ENCODE measurements at regions not wholly inside any gene's neighbourhood (a gene's known extent, or its start where the extent isn't known, plus 50 kb on each side); places are given as distances from the start of the nearest gene placed in this dataset.
"Not testable (repeated sequence)": the region's sequence is repeated elsewhere in the genome, so short reads cannot be mapped to it uniquely, and the experiment has no call there.

- DNase-seq (ENCODE audit: low read depth in 2 of 2) = no peak
Observed at GRCh38 chr3:17840651-17841050, 98.2 kb upstream of the TBC1D5 start.

DNA sequence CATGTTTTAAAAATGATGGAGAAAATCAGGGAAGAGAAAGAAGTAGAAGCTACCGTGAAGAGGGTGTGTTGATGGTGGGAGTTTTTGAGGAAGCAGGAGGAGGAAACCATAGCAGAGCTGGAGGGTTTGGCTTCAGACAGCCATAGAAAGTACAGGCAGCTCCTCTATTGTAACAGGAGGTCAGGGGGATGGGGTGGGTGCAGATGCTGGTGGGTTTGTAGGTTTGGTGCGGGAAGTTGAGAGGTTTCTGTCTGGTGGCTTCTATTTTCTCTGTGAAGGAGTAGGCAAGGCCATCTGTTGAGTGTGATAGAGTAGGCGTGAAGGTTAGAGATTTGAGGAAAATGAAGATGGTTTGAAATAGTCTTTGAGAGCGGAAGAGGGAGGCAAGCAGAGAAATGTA is 97.7 kb upstream of the TBC1D5 start:
- DNase-seq (ENCODE audit: low read depth in 2 of 2) = no peak

GRCh38 chr3:17836919-17837318 is 94.5 kb upstream of the TBC1D5 start:
- DNase-seq (ENCODE audit: low read depth in 2 of 2) = no peak

GRCh38 chr3:17836092-17836491 is 93.7 kb upstream of the TBC1D5 start:
- DNase-seq (ENCODE audit: low read depth in 2 of 2) = no peak

DNA sequence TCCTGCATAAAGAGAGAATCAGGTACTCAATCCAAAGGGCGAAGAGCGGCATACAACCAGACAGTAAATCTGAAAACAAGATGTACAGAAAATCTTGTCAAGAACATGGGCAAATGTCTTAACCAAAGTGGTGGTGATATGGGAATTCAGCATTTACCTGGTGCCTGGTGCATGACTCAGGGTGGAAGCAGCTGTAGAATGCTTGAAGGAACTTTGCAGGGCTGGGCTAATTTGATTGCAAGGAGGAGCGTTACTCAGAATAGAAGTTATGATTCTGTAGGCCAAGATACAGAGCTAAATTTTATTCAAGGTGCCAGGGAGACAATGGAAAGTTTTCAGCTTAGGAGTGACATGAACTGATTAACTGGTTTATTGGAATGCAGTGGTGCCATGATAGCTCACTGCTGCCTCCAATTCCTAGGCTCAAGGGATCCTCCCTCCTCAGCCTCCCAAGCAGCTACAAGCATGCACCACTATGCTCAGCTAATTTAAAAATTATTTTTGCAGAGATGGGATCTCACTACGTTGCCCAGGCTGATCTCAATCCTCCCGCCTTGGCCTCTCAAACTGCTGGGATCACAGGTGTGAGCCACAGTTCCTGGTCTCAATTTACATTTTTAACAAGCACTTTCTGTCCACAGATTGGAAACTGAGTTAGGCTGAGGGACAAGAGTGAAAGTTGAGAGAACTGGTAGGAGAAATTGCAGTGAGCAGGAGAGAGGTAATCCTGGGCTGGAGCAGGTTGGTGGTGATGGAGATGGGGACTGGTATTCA is 91.5 kb upstream of the TBC1D5 start:
- no peak for DNase-seq (ENCODE audit: low read depth in 2 of 2)

- DNase-seq (ENCODE audit: low read depth in 2 of 2) = no peak
Observed at GRCh38 chr3:17832016-17832415, 89.6 kb upstream of the TBC1D5 start.

GRCh38 chr3:17831366-17831765 is 88.9 kb upstream of the TBC1D5 start:
- no peak for DNase-seq (ENCODE audit: low read depth in 2 of 2)

DNA sequence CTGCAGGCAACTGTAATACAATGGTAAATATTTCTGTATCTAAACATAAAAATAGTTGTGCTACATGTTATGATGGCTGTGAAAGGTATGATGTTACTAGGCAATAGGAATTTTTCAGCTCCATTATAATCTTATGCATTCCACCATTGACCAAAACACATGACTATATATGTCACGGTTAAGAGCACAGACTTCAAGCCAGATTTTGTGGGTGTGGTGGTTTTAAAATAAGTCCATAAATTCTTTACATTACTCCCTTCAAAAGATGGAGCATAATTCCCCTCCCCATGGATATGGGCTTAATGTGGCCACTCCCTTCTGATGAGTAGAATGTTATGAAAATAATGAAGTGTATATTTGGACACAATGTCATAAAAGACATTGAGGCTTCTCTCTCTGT is 88.4 kb upstream of the TBC1D5 start:
- DNase-seq (ENCODE audit: low read depth in 2 of 2) = no peak

DNA sequence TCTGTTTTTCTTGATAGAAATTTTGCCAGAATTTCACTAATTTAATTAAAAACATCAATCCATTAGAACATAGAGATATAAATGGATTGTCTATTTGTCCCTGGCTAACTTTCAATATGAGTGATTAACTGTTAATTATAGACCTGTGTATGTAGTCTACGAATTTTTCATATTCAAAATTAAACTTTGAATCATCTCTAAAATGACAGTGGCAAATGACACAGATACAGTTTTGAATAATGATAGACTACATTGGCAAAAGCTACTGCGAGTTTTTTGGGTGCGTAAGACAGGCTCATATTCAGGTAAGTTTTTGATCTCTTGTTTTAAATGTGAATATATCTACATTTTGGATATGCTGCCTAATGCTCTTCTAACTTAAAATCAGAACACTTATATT is 86.0 kb upstream of the TBC1D5 start:
- no peak for DNase-seq (ENCODE audit: low read depth in 2 of 2)

GRCh38 chr3:17825298-17825697 is 82.9 kb upstream of the TBC1D5 start:
- no peak for DNase-seq (ENCODE audit: low read depth in 2 of 2)

DNA sequence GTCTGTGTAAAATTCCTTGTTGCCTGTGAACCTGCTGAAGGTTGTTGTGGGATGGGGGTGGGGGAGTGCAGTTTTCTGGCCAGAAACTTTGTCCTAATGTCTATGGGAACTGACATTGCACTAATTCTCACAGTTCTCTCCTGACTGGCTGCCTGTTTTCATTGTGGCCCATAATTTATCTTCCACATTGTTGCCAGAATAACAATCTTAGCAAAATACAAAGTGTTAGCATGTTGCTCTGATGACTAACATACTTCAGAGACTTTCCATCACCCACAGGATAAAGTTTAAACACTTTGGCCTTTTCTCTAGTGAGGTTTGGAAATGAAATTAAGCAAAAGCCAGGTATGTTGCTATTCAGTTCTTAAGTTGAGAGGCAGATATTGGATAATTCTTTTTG is 81.4 kb upstream of the TBC1D5 start:
- DNase-seq (ENCODE audit: low read depth in 2 of 2) = no peak

- no peak for DNase-seq (ENCODE audit: low read depth in 2 of 2)
Observed at GRCh38 chr3:17823036-17823435, 80.6 kb upstream of the TBC1D5 start.

DNA sequence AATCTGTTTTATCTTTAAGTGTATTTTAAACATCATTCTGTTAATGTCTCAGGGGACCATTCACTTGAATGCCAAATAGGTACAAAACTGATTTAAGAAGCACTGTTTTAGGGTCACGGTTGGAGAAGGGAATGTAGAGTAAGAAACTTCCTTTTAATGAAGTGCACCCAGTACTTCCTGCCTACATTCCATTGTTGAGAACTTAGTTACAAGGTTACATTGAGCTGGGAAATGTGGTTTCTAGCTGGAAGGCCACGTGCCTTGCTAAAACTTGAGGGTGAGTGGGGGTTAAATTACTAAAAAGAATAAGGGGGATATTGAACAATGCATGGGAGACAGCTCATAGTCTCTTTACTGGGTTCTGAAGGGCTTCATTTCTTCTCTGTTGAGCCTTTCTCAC is 78.3 kb upstream of the TBC1D5 start:
- DNase-seq (ENCODE audit: low read depth in 2 of 2) = no peak

DNA sequence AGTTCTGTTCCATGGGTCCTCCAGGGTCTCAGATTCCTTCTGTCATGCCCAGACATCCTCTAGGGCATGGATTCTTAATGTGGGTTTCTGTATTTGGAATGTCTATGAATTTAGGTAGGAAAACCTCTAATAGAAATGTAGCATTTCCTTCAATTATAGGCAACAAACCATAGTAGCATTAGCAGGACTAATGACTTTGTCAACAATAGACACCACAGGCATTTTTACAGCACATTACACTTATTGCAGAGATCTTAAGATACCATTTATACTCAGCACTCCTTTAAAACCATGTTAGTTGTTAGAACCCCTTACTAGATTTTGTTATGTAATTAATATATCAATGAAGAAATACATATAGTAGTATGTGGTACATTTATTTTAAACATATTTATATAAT is 77.8 kb upstream of the TBC1D5 start:
- DNase-seq (ENCODE audit: low read depth in 2 of 2) = no peak

DNA sequence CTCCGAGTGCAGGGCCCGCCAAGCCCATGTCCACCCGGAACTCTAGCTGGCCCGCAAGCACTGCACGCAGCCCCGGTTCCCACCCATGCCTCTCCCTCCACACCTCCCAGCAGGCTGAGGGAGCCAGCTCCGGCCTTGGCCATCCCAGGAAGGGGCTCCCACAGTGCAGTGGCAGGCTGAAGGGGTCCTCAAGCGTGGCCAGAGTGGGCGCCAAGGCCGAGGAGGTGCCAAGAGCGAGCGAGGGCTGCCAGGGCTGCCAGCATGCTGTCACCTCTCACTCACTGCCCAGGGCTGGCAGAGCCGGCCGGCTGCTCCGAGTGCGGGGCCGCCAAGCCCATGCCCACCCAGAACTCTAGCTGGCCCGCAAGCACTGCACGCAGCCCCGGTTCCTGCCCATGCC is 75.5 kb upstream of the TBC1D5 start:
- not testable (repeated sequence) for DNase-seq (ENCODE audit: low read depth in 2 of 2)

DNA sequence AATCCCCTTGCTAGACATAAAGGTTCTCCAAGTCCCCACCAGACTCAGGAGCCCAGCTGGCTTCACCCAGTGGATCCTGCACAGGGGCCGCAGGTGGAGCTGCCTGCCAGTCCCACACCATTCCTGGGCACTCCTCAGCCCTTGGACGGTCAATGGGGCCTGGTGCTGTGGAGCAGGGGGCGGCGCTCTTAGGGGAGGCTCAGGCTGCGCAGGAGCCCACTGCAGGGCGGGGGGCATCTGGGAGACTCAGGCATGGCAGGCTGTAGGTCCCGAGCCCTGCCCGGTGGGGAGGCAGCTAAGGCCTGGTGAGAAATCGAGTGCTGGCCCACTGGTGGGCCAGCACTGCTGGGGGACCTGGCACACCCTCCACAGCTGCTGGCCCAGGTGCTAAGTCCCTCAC is 75.1 kb upstream of the TBC1D5 start:
- no peak for DNase-seq (ENCODE audit: low read depth in 2 of 2)

GRCh38 chr3:17816839-17817238 is 74.4 kb upstream of the TBC1D5 start:
- not testable (repeated sequence) for DNase-seq (ENCODE audit: low read depth in 2 of 2)

DNA sequence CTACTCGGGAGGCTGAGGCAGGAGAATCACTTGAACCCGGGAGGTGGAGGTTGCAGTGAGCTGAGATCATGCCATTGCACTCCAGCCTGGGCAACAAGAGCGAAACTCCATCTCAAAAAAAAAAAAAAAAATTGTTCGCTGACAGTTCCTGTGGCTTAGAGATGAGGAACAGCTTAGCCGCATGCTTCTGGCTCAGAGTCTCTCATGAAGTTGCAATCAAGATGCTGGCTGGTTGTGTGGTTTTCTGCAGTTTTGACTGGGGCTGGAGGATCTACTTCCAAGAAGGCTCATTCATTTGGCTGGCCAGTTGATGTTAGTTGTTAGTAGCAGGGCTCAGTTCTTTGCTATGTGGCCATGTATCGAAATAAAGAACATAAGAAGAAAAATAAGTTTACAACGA is 69.9 kb upstream of the TBC1D5 start:
- not testable (repeated sequence) for DNase-seq (ENCODE audit: low read depth in 2 of 2)

DNA sequence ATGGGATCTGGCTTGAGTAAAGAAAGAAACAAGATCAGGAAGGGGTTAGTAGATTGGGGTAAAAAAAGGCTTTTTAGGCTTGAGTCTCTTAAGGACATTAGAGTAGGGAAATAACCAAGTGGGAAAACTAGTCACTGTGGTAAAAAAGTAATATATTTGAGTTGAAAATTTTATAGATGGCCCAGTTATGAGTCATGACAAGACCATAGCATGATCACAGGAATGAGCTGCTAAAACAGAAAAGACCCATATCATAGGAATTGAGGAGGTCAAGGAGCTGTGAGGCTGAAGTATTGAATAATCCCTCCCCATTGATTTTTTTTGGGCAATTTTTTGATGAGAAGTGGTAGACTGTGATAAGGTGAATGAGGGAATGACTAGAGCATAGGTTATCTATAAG is 69.2 kb upstream of the TBC1D5 start:
- no peak for DNase-seq (ENCODE audit: low read depth in 2 of 2)

DNA sequence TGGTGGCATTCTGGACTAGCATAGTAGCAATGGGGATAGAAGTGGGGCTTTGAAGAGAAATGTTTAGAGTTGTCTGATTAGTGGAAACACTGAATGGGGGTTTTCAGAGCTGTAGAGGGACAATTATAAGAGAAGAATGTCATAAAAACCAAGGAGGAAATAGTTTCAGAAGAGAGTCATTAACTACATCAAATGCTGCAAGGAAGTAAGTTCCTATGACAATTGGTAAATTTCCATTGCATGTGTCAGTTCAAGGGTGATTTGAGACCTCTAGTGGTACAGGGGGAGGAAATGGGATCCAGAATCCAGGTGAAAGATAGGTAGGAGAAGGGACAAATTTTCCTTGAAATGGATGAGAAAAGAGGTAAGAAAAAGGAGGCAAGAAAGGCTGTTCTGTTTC is 68.3 kb upstream of the TBC1D5 start:
- DNase-seq (ENCODE audit: low read depth in 2 of 2) = no peak

GRCh38 chr3:17808994-17809393 is 66.6 kb upstream of the TBC1D5 start:
- DNase-seq (ENCODE audit: low read depth in 2 of 2) = no peak

DNA sequence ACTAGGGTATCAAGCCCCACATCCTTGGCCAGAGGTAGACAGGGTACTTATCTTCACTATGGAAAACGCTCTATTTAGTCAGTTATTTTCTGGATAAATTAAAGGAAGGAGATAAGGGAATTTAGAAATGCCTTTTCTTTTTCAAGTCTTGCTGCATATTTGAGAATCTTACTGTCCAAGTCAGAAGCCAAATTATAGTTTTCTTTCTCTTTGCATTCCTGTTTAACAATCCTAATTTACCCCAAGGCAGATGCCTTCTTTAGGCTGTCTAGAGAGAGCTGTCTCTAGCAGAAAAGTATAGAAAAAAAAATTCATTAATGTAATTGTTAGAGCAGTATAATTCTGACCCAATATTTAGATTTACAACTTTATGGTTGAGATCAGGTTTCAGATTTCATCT is 64.4 kb upstream of the TBC1D5 start:
- no peak for DNase-seq (ENCODE audit: low read depth in 2 of 2)

DNA sequence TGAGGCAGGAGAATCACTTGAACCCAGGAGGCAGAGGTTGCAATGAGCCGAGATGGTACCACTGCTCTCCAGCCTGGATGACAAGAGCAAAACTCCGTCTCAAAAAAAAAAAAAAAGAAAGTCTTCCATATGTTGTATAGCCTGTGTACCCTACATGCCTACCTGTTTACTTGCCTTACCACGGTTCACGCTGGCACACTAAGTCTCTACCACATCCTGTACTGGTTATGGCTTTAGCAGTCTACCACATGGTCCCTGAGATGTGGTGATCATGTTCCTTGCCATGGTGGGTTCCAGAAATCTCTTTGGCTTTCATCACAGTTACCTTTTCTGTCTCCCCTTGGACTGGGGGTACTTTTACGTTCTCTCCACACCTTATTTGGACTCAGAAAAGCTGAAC is 63.8 kb upstream of the TBC1D5 start:
- DNase-seq (ENCODE audit: low read depth in 2 of 2) = no peak

DNA sequence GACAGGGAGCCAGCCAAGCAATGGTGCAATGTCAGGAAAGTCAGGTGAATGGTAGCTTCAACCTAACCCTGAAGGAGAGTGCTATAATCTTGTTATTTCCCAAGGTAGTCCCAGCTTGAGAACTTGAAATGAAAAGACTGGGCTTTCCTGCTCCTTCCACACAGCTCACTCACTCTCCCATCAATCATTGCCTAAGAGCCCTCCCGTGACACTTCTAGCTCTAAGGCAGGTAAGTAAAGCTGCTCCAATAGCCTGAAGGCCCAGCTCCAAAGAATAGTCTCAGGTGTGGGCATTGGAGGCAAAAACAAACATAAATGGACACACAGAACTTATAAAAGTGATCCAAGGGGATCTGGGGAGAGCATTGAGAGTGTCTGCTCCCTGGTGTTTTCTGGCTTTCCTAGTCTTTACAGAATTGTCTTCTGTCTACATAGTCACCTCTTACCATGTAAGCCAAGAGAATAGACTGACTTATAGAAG is 63.1 kb upstream of the TBC1D5 start:
- DNase-seq (ENCODE audit: low read depth in 2 of 2) = no peak
